Skeletal muscle cell (primary cell): ENCODE measurements at regions not wholly inside any gene's neighbourhood (a gene's known extent, or its start where the extent isn't known, plus 50 kb on each side); places are given as distances from the start of the nearest gene placed in this dataset.
"Not testable (repeated sequence)": the region's sequence is repeated elsewhere in the genome, so short reads cannot be mapped to it uniquely, and the experiment has no call there.

ENCODE experiments used
- DNase-seq: peaks from one replicate; pipeline ENCODE4 v3.0.0-alpha.2; 2010; ENCODE audit warnings: low read depth
- H3K4me3 ChIP-seq: 2 replicates; pipeline ENCODE4 v1.5.1; 2011; ENCODE audit warnings: low read depth, mild to moderate bottlenecking, control low read depth, low read length, moderate library complexity

- no peak overlapping the region for H3K4me3 ChIP-seq
- DNase-seq, result no peak
Measured at GRCh38 chr2:114350186-114350725, 92.2 kb upstream of the DPP10 start.

- DNase-seq, result no peak
- H3K4me3 ChIP-seq, result no peak overlapping the region
Measured at GRCh38 chr2:114352988-114353387, 89.5 kb upstream of the DPP10 start.

- no peak overlapping the region for H3K4me3 ChIP-seq
- no peak for DNase-seq
Measured at GRCh38 chr2:114354199-114354598, 88.2 kb upstream of the DPP10 start.

- DNase-seq, result no peak
- H3K4me3 ChIP-seq, result no peak overlapping the region
Measured at GRCh38 chr2:114368705-114369104, 73.7 kb upstream of the DPP10 start.

- H3K4me3 ChIP-seq, DNase-seq: not testable (repeated sequence)
Measured at GRCh38 chr2:114371721-114372120, 70.7 kb upstream of the DPP10 start.

GRCh38 chr2:114373591-114373990, 68.8 kb upstream of the DPP10 start:
- no peak overlapping the region for H3K4me3 ChIP-seq
- DNase-seq, result no peak

GRCh38 chr2:114384441-114384840, 58.0 kb upstream of the DPP10 start:
- H3K4me3 ChIP-seq, result no peak overlapping the region
- no peak for DNase-seq

- H3K4me3 ChIP-seq, result no peak overlapping the region
- no peak for DNase-seq
Measured at GRCh38 chr2:114389021-114389420, 53.4 kb upstream of the DPP10 start.
